ENCODE measurements at regions not wholly inside any gene's neighbourhood (a gene's known extent, or its start where the extent isn't known, plus 50 kb on each side); places are given as distances from the start of the nearest gene placed in this dataset.
"Not testable (repeated sequence)": the region's sequence is repeated elsewhere in the genome, so short reads cannot be mapped to it uniquely, and the experiment has no call there.

DNA sequence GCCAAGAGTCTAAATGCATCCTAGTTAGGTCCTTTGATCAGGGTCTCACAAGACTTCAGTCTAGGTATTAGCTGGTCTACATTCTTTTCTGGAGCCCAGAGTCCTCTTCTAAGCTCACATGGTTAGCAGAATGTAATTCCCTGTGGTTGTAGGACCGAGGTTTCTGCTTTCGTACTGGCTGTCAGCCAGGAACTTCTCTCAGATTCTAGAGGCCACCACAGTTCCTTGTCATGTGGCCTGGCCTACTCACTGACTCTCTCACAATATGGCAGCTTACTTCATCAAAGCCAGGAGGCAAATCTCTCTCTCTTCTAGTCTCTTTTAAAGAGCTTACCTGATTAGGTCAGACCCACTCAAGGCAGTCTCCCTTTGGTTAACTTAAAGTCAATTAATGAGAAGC is 82.9 kb downstream of the POU4F1 start:
- Histone ChIP-seq H3K9ac (ENCODE audit: low read depth, low read length, poor library complexity) (no peak overlapping the region), H3K4me2 (ENCODE audit: insufficient read depth, low read length, poor library complexity, severe bottlenecking) (no peak overlapping the region), H2BK15ac (ENCODE audit: low read length) (no peak overlapping the region), H2AFZ (ENCODE audit: low read length) (no peak overlapping the region), H3K23ac (ENCODE audit: low read depth, low read length, poor library complexity) (no peak overlapping the region), H3K18ac (ENCODE audit: low read length) (no peak overlapping the region), H2BK120ac (ENCODE audit: low read depth, low read length) (no peak overlapping the region), H3K9me3 (replicated peaks in 1 of 2; ENCODE audit: control insufficient read depth in 2 of 2, insufficient read depth in 1 of 2, low read depth in 1 of 2, low read length in 2 of 2) (no peaks in the 10 kb centered on the region), H3K27me3 (ENCODE audit: control insufficient read depth in 3 of 3, insufficient read depth in 3 of 3, low read depth in 1 of 3, low read length in 3 of 3) (no peaks in the 10 kb centered on the region), H3K14ac (ENCODE audit: low read length) (no peak overlapping the region), H4K91ac (ENCODE audit: low read depth, low read length, poor library complexity) (no peak overlapping the region), H3K36me3 (replicated peaks in 1 of 2; ENCODE audit: control insufficient read depth in 2 of 2, insufficient read depth in 2 of 2, low read length in 2 of 2) (no peaks in the 10 kb centered on the region), H2BK12ac (ENCODE audit: low read length) (no peak overlapping the region), H3K4ac (ENCODE audit: low read length) (no peak overlapping the region), H2BK5ac (ENCODE audit: low read length) (no peak overlapping the region), H4K8ac (ENCODE audit: low read depth, low read length) (no peak overlapping the region), H3K4me3 (ENCODE audit: low read length in 2 of 2) (no peak overlapping the region), H3K79me1 (ENCODE audit: low read depth, low read length) (no peaks in the 10 kb centered on the region), H2AK5ac (ENCODE audit: low read depth, low read length) (no peak overlapping the region), H3K27ac (replicated peaks; ENCODE audit: low read length) (no peak overlapping the region), H3K4me1 (ENCODE audit: control insufficient read depth in 2 of 2, insufficient read depth in 1 of 2, low read depth in 1 of 2, low read length in 2 of 2) (no peaks in the 10 kb centered on the region)
- DNase-seq (ENCODE audit: low spot score) = no peak
- WGBS, 2 donors (ENCODE audit: extremely low coverage in 2 of 2, insufficient read length in 2 of 2, insufficient replicate concordance in 1 of 2) = no CpG with 5 or more reads among the region's 2 CpGs

DNA sequence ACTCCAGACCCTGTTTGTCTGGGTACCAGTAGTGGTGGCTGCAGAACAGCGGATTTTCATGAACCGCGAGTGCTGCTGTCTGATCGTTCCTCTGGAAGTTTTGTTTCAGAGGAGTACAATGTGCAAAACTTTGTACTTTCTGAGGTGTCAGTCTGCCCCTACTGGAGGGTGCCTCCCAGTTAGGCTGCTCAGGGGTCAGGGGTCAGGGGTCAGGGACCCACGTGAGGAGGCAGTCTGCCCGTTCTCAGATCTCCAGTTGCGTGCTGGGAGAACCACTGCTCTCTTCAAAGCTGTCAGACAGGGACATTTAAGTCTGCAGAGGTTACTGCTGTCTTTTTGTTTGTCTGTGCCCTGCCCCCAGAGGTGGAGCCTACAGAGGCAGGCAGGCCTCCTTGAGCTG is 84.9 kb downstream of the POU4F1 start:
- not testable (repeated sequence) for H3K79me1 ChIP-seq (ENCODE audit: low read depth, low read length); H3K18ac ChIP-seq (ENCODE audit: low read length); H3K36me3 ChIP-seq (replicated peaks in 1 of 2; ENCODE audit: control insufficient read depth in 2 of 2, insufficient read depth in 2 of 2, low read length in 2 of 2); H3K23ac ChIP-seq (ENCODE audit: low read depth, low read length, poor library complexity); H3K4me2 ChIP-seq (ENCODE audit: insufficient read depth, low read length, poor library complexity, severe bottlenecking); H3K27me3 ChIP-seq (ENCODE audit: control insufficient read depth in 3 of 3, insufficient read depth in 3 of 3, low read depth in 1 of 3, low read length in 3 of 3); H2BK15ac ChIP-seq (ENCODE audit: low read length); H4K8ac ChIP-seq (ENCODE audit: low read depth, low read length); H2AK5ac ChIP-seq (ENCODE audit: low read depth, low read length); H3K14ac ChIP-seq (ENCODE audit: low read length); H4K91ac ChIP-seq (ENCODE audit: low read depth, low read length, poor library complexity); H2BK120ac ChIP-seq (ENCODE audit: low read depth, low read length); H2AFZ ChIP-seq (ENCODE audit: low read length); H2BK12ac ChIP-seq (ENCODE audit: low read length); H3K4me3 ChIP-seq (ENCODE audit: low read length in 2 of 2); DNase-seq (ENCODE audit: low spot score); H3K9me3 ChIP-seq (replicated peaks in 1 of 2; ENCODE audit: control insufficient read depth in 2 of 2, insufficient read depth in 1 of 2, low read depth in 1 of 2, low read length in 2 of 2); H3K27ac ChIP-seq (replicated peaks; ENCODE audit: low read length); H2BK5ac ChIP-seq (ENCODE audit: low read length); H3K4ac ChIP-seq (ENCODE audit: low read length); H3K9ac ChIP-seq (ENCODE audit: low read depth, low read length, poor library complexity); H3K4me1 ChIP-seq (ENCODE audit: control insufficient read depth in 2 of 2, insufficient read depth in 1 of 2, low read depth in 1 of 2, low read length in 2 of 2)
- WGBS, 2 donors (ENCODE audit: extremely low coverage in 2 of 2, insufficient read length in 2 of 2, insufficient replicate concordance in 1 of 2) = no CpG with 5 or more reads among the region's 7 CpGs

DNA sequence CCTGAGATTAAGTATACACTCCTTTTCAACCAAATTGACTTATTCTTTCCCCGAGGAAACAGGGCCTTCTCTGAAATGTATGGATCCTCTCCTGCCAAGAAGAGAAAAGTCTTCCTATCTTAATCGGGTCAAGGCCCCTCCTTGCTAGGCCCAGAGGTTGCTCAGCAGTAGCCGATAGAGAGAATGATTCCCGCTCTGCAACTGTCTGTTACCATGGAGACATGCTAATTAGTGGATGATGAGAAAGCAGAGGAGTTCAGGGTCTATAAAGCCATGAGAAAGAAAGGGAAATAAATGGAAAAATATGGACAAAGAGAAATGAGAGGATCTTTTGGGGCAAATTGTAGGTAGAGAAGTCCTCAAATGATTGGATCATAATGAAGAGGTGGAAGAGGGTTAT is 103.5 kb downstream of the POU4F1 start:
- H2AFZ ChIP-seq (ENCODE audit: low read length) = peak overlapping the region; percentile 15
- H3K27me3 ChIP-seq (ENCODE audit: control insufficient read depth in 3 of 3, insufficient read depth in 3 of 3, low read depth in 1 of 3, low read length in 3 of 3) = no peaks in the 10 kb centered on the region
- no peak overlapping the region for H3K4me3 ChIP-seq (ENCODE audit: low read length in 2 of 2)
- H3K4me1 ChIP-seq (ENCODE audit: control insufficient read depth in 2 of 2, insufficient read depth in 1 of 2, low read depth in 1 of 2, low read length in 2 of 2) = peaks cover 0 to 6% of the 10 kb centered on the region in 2 donors
- no peak overlapping the region for H2AK5ac ChIP-seq (ENCODE audit: low read depth, low read length)
- WGBS, 2 donors (ENCODE audit: extremely low coverage in 2 of 2, insufficient read length in 2 of 2, insufficient replicate concordance in 1 of 2) = no CpG with 5 or more reads among the region's 4 CpGs
- no peak overlapping the region for H2BK5ac ChIP-seq (ENCODE audit: low read length)
- H2BK120ac ChIP-seq (ENCODE audit: low read depth, low read length) = no peak overlapping the region
- peak; percentile 3 for DNase-seq (ENCODE audit: low spot score)
- no peak overlapping the region for H3K9ac ChIP-seq (ENCODE audit: low read depth, low read length, poor library complexity)
- no peak overlapping the region for H3K27ac ChIP-seq (replicated peaks; ENCODE audit: low read length)
- H2BK15ac ChIP-seq (ENCODE audit: low read length) = no peak overlapping the region
- H4K91ac ChIP-seq (ENCODE audit: low read depth, low read length, poor library complexity) = no peak overlapping the region
- no peak overlapping the region for H3K18ac ChIP-seq (ENCODE audit: low read length)
- no peak overlapping the region for H3K4me2 ChIP-seq (ENCODE audit: insufficient read depth, low read length, poor library complexity, severe bottlenecking)
- no peak overlapping the region for H3K14ac ChIP-seq (ENCODE audit: low read length)
- H4K8ac ChIP-seq (ENCODE audit: low read depth, low read length) = no peak overlapping the region
- H3K4ac ChIP-seq (ENCODE audit: low read length) = no peak overlapping the region
- peaks cover 0 to 1% of the 10 kb centered on the region in 2 donors for H3K9me3 ChIP-seq (replicated peaks in 1 of 2; ENCODE audit: control insufficient read depth in 2 of 2, insufficient read depth in 1 of 2, low read depth in 1 of 2, low read length in 2 of 2)
- H2BK12ac ChIP-seq (ENCODE audit: low read length) = no peak overlapping the region
- no peaks in the 10 kb centered on the region for H3K36me3 ChIP-seq (replicated peaks in 1 of 2; ENCODE audit: control insufficient read depth in 2 of 2, insufficient read depth in 2 of 2, low read length in 2 of 2)
- H3K23ac ChIP-seq (ENCODE audit: low read depth, low read length, poor library complexity) = no peak overlapping the region
- no peaks in the 10 kb centered on the region for H3K79me1 ChIP-seq (ENCODE audit: low read depth, low read length)

DNA sequence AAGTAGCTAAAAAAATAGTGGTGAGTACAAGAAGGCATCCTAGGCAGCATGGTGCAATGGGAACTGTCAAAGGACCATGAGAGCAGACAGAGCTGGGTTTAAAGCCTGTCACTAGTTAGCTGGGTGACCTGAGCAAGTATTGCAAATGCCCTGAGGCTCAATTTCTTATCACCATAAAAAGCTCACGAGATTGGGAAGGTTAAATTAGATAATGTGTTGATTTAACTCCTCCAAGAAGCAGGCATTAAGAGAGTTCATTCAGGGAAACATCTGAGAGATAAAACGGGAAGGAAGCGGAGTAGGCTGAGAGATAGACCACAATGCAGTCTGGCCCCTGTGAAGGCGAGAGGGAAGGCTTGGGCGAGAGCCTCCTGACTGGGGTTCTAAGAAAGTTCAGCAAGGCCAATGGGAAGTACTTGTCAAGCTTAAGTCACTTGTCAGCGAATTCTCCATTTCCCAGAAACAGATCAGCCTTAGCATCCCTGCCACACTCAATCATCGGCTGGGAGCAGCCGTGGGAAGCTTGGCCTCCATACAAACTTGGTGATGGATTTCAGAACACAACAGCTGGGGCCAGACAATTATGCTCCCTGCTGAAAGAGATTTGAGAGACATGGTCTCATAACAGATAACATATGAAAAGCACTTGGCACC is 105.5 kb downstream of the POU4F1 start:
- H2BK15ac ChIP-seq (ENCODE audit: low read length) = no peak overlapping the region
- H2AK5ac ChIP-seq (ENCODE audit: low read depth, low read length) = no peak overlapping the region
- H3K18ac ChIP-seq (ENCODE audit: low read length) = no peak overlapping the region
- H3K4me1 ChIP-seq (ENCODE audit: control insufficient read depth in 2 of 2, insufficient read depth in 1 of 2, low read depth in 1 of 2, low read length in 2 of 2) = peaks cover 0 to 6% of the 10 kb centered on the region in 2 donors
- H3K4me3 ChIP-seq (ENCODE audit: low read length in 2 of 2) = no peak overlapping the region
- no peak overlapping the region for H3K4ac ChIP-seq (ENCODE audit: low read length)
- H4K8ac ChIP-seq (ENCODE audit: low read depth, low read length) = no peak overlapping the region
- peaks cover 0 to 1% of the 10 kb centered on the region in 2 donors for H3K9me3 ChIP-seq (replicated peaks in 1 of 2; ENCODE audit: control insufficient read depth in 2 of 2, insufficient read depth in 1 of 2, low read depth in 1 of 2, low read length in 2 of 2)
- no peaks in the 10 kb centered on the region for H3K36me3 ChIP-seq (replicated peaks in 1 of 2; ENCODE audit: control insufficient read depth in 2 of 2, insufficient read depth in 2 of 2, low read length in 2 of 2)
- DNase-seq (ENCODE audit: low spot score) = no peak
- H3K27ac ChIP-seq (replicated peaks; ENCODE audit: low read length) = no peak overlapping the region
- no peak overlapping the region for H2BK12ac ChIP-seq (ENCODE audit: low read length)
- no peak overlapping the region for H3K4me2 ChIP-seq (ENCODE audit: insufficient read depth, low read length, poor library complexity, severe bottlenecking)
- no peaks in the 10 kb centered on the region for H3K79me1 ChIP-seq (ENCODE audit: low read depth, low read length)
- WGBS, 2 donors (ENCODE audit: extremely low coverage in 2 of 2, insufficient read length in 2 of 2, insufficient replicate concordance in 1 of 2) = no CpG with 5 or more reads among the region's 8 CpGs
- no peak overlapping the region for H3K23ac ChIP-seq (ENCODE audit: low read depth, low read length, poor library complexity)
- no peak overlapping the region for H3K14ac ChIP-seq (ENCODE audit: low read length)
- no peak overlapping the region for H3K9ac ChIP-seq (ENCODE audit: low read depth, low read length, poor library complexity)
- H2AFZ ChIP-seq (ENCODE audit: low read length) = no peak overlapping the region
- H2BK120ac ChIP-seq (ENCODE audit: low read depth, low read length) = no peak overlapping the region
- H4K91ac ChIP-seq (ENCODE audit: low read depth, low read length, poor library complexity) = no peak overlapping the region
- no peaks in the 10 kb centered on the region for H3K27me3 ChIP-seq (ENCODE audit: control insufficient read depth in 3 of 3, insufficient read depth in 3 of 3, low read depth in 1 of 3, low read length in 3 of 3)
- H2BK5ac ChIP-seq (ENCODE audit: low read length) = no peak overlapping the region
